ENCODE measurements at regions not wholly inside any gene's neighbourhood (a gene's known extent, or its start where the extent isn't known, plus 50 kb on each side); places are given as distances from the start of the nearest gene placed in this dataset.

DNA sequence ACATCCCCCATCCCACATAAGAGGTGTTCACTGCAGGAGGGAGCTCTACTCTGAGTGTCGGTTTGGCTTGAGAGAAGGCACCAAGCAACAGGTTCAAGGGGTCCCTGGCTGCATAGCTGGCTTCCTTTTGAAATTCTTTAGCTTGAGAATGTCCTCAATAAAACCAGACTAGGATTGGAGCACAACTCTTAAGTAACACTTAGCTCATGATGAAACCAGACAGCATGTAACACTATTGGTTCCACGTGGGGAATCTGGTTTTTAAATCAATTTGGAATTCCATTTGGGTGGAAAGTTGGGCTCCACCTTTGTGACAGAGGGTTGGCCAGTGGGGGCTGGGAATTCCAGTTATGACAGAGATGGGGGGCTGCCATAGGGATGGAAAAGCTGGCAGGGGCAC, 281.2 kb downstream of the TLE3 start:
- no peak for TF ChIP-seq RAD21 (IDR thresholded peaks at IDR 0.05; ENCODE audit: low read length)
- TF ChIP-seq, protein P1, sequence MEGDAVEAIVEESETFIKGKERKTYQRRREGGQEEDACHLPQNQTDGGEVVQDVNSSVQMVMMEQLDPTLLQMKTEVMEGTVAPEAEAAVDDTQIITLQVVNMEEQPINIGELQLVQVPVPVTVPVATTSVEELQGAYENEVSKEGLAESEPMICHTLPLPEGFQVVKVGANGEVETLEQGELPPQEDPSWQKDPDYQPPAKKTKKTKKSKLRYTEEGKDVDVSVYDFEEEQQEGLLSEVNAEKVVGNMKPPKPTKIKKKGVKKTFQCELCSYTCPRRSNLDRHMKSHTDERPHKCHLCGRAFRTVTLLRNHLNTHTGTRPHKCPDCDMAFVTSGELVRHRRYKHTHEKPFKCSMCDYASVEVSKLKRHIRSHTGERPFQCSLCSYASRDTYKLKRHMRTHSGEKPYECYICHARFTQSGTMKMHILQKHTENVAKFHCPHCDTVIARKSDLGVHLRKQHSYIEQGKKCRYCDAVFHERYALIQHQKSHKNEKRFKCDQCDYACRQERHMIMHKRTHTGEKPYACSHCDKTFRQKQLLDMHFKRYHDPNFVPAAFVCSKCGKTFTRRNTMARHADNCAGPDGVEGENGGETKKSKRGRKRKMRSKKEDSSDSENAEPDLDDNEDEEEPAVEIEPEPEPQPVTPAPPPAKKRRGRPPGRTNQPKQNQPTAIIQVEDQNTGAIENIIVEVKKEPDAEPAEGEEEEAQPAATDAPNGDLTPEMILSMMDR (IDR thresholded peaks at IDR 0.05), result no peak
- TF ChIP-seq GABPA (IDR thresholded peaks at IDR 0.05; ENCODE audit: low read depth), result no peak

Data from SK-N-SH (cell line).